GM13977 (cell line): ENCODE measurements at regions not wholly inside any gene's neighbourhood (a gene's known extent, or its start where the extent isn't known, plus 50 kb on each side); places are given as distances from the start of the nearest gene placed in this dataset.
"Not testable (repeated sequence)": the region's sequence is repeated elsewhere in the genome, so short reads cannot be mapped to it uniquely, and the experiment has no call there.

Source experiments
- DNase-seq: peaks from one replicate; pipeline ENCODE4 v3.0.0; 2012; ENCODE audit warnings: low spot score
- CTCF ChIP-seq: IDR thresholded peaks from 2 replicates; pipeline ENCODE4 v1.5.1; 2012; ENCODE audit warnings: mild to moderate bottlenecking, control low read depth; ENCODE audit not compliant: insufficient read depth; ENCODE audit errors: extremely low read depth, missing control alignments
- in situ Hi-C: fragments of 300-500 bp; cut with MboI; formaldehyde crosslinking; loops from one replicate; pipeline ENCODE4 v1.12.0; 2022; ENCODE audit warnings: low sequenced_read_pairs, low pct_unique_long_range_greater_than_20kb, mixed read lengths, inconsistent platforms; ENCODE audit not compliant: unreplicated experiment

- in situ Hi-C loops: no loop called here
- DNase-seq: no peak
- TF ChIP-seq CTCF: peak; percentile 32
These were observed 216.1 kb upstream of the FSIP2 start for GRCh38 chr2:185522472-185522871.

GRCh38 chr2:185524242-185524641 lies 214.4 kb upstream of the FSIP2 start:
- in situ Hi-C loops, DNase-seq: not testable (repeated sequence)

GRCh38 chr2:185526161-185526560 lies 212.4 kb upstream of the FSIP2 start:
- DNase-seq: no peak
- in situ Hi-C loops: no loop called here
- TF ChIP-seq CTCF: no peak

- TF ChIP-seq CTCF: no peak
- in situ Hi-C loops: no loop called here
- DNase-seq: no peak
These were observed 206.9 kb upstream of the FSIP2 start for GRCh38 chr2:185531721-185532120.

GRCh38 chr2:185537689-185538088 lies 200.9 kb upstream of the FSIP2 start:
- no peak for DNase-seq
- no peak for TF ChIP-seq CTCF

GRCh38 chr2:185567196-185567595 lies 171.4 kb upstream of the FSIP2 start:
- no peak for DNase-seq
- no peak for TF ChIP-seq CTCF
- in situ Hi-C loops: no loop called here

More at GRCh38 chr2:185537689-185538088, 200.9 kb upstream of the FSIP2 start:
- in situ Hi-C loops: no loop called here

GRCh38 chr2:185567940-185568339 lies 170.7 kb upstream of the FSIP2 start:
- no peak for TF ChIP-seq CTCF
- in situ Hi-C loops: no loop called here
- no peak for DNase-seq

GRCh38 chr2:185578322-185578721 lies 160.3 kb upstream of the FSIP2 start:
- no peak for TF ChIP-seq CTCF
- DNase-seq: no peak
- in situ Hi-C loops: no loop called here
